ENCODE measurements at regions not wholly inside any gene's neighbourhood (a gene's known extent, or its start where the extent isn't known, plus 50 kb on each side); places are given as distances from the start of the nearest gene placed in this dataset.

- no peak for TF ChIP-seq POLR2A (IDR thresholded peaks at IDR 0.05)
- TF ChIP-seq, protein P1, sequence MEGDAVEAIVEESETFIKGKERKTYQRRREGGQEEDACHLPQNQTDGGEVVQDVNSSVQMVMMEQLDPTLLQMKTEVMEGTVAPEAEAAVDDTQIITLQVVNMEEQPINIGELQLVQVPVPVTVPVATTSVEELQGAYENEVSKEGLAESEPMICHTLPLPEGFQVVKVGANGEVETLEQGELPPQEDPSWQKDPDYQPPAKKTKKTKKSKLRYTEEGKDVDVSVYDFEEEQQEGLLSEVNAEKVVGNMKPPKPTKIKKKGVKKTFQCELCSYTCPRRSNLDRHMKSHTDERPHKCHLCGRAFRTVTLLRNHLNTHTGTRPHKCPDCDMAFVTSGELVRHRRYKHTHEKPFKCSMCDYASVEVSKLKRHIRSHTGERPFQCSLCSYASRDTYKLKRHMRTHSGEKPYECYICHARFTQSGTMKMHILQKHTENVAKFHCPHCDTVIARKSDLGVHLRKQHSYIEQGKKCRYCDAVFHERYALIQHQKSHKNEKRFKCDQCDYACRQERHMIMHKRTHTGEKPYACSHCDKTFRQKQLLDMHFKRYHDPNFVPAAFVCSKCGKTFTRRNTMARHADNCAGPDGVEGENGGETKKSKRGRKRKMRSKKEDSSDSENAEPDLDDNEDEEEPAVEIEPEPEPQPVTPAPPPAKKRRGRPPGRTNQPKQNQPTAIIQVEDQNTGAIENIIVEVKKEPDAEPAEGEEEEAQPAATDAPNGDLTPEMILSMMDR (IDR thresholded peaks at IDR 0.05): no peak
Observed at GRCh38 chr11:31922450-31922849, 111.3 kb upstream of the PAX6 start.
